CD4-positive, alpha-beta T cell (primary cell): ENCODE measurements at regions not wholly inside any gene's neighbourhood (a gene's known extent, or its start where the extent isn't known, plus 50 kb on each side); places are given as distances from the start of the nearest gene placed in this dataset.

ENCODE experiments used
- ATAC-seq: fragments of 200-7000 bp; cut with Tn5 transposase; one replicate; pipeline ENCODE4 v1.10.0; 2022; ENCODE audit warnings: mild to moderate bottlenecking; ENCODE audit not compliant: poor library complexity
- CTCF ChIA-PET: fragments of 350-600 bp; sonication (Branson Sonifier 250); formaldehyde crosslinking; loops from one replicate; lab custom pipeline; 2021; ENCODE audit warnings: antibody characterized with exemption, inconsistent platforms; lab: Charles Lee
- POLR2A ChIA-PET: fragments of 350-600 bp; sonication (Branson Sonifier 250); formaldehyde crosslinking; loops from one replicate; lab custom pipeline; 2021; ENCODE audit warnings: antibody characterized with exemption, inconsistent platforms; lab: Charles Lee
- DNase-seq, 14 experiments: peaks; one replicate each; pipeline ENCODE4 v3.0.0-alpha.2; 2013 to 2020; ENCODE audit warnings: mixed read lengths in 2 of 14
- H3K27ac ChIP-seq, 2 donors: one replicate each; pipeline versions ENCODE4 v1.5.1 to v1.7.0; 2013; ENCODE audit warnings: low read length in 2 of 2, low read depth in 1 of 2, mild to moderate bottlenecking in 1 of 2
- H3K27me3 ChIP-seq, 2 experiments: 1 replicate in 1 of 2; 2 replicates in 1 of 2; pipeline versions ENCODE4 v1.6.1 to v1.7.0; 2013; ENCODE audit warnings: low read length in 2 of 2, control low read depth in 1 of 2, mild to moderate bottlenecking in 1 of 2, moderate library complexity in 1 of 2; ENCODE audit not compliant: insufficient read depth in 2 of 2, control insufficient read depth in 1 of 2
- H3K36me3 ChIP-seq: one replicate; pipeline ENCODE4 v1.6.1; 2013; ENCODE audit warnings: low read length, control low read depth; ENCODE audit not compliant: insufficient read depth
- H3K4me1 ChIP-seq: one replicate; pipeline ENCODE4 v1.6.1; 2013; ENCODE audit warnings: low read length, control low read depth; ENCODE audit not compliant: insufficient read depth
- H3K4me3 ChIP-seq: one replicate; pipeline ENCODE4 v1.5.1; 2013; ENCODE audit warnings: mild to moderate bottlenecking, low read length, moderate library complexity
- H3K9me3 ChIP-seq, 2 experiments: 1 replicate in 1 of 2; 2 replicates in 1 of 2; pipeline versions ENCODE4 v1.6.1 to v1.7.0; 2013; ENCODE audit warnings: low read length in 2 of 2, mild to moderate bottlenecking in 2 of 2, control low read depth in 1 of 2, moderate library complexity in 1 of 2; ENCODE audit not compliant: control insufficient read depth in 1 of 2, insufficient read depth in 1 of 2
- H3K27ac Mint-ChIP-seq: one replicate; pipeline ENCODE4 v1.8.0; 2020; ENCODE audit warnings: mixed read lengths
- H3K27me3 Mint-ChIP-seq: one replicate; pipeline ENCODE4 v1.8.0; 2021; ENCODE audit warnings: mixed read lengths
- H3K36me3 Mint-ChIP-seq: one replicate; pipeline ENCODE4 v1.8.0; 2021; ENCODE audit warnings: low read depth, mixed read lengths
- H3K4me1 Mint-ChIP-seq: one replicate; pipeline ENCODE4 v1.8.0; 2021; ENCODE audit warnings: low read depth, mixed read lengths
- H3K4me3 Mint-ChIP-seq: one replicate; pipeline ENCODE4 v1.8.0; 2020; ENCODE audit warnings: mild to moderate bottlenecking, mixed read lengths
- H3K9me3 Mint-ChIP-seq: one replicate; pipeline ENCODE4 v1.8.0; 2020; ENCODE audit warnings: mixed read lengths
- CTCF ChIP-seq: fragments of 200-600 bp; IDR thresholded peaks from one replicate; pipeline ENCODE4 v1.8.0; 2022; ENCODE audit warnings: antibody characterized with exemption, mild to moderate bottlenecking
- intact Hi-C, 2 experiments: fragments of 100-400 bp; cut with DNase I in 1 of 2; cut with micrococcal nuclease in 1 of 2; formaldehyde crosslinking; loops; one replicate each; pipeline versions ENCODE4 v1.15.1 to v1.9.0; 2023 to 2025; cut with DNase I, micrococcal nuclease

- ATAC-seq: no peak
- Histone ChIP-seq H3K27me3 (no peaks in the 10 kb centered on the region), H3K27ac (no peak overlapping the region), H3K9me3 (no peaks in the 10 kb centered on the region), H3K4me1 (no peaks in the 10 kb centered on the region), H3K36me3 (no peaks in the 10 kb centered on the region), H3K4me3 (no peak overlapping the region)
- TF ChIP-seq CTCF: no peak
- peaks cover 4% of the 10 kb centered on the region for H3K27me3 Mint-ChIP-seq
- no peak overlapping the region for H3K27ac Mint-ChIP-seq
- POLR2A ChIA-PET: no interaction called here
- CTCF ChIA-PET: no interaction called here
- no peaks in the 10 kb centered on the region for H3K4me1 Mint-ChIP-seq
- H3K9me3 Mint-ChIP-seq: no peaks in the 10 kb centered on the region
- intact Hi-C loops: no loop called here
- no peaks in the 10 kb centered on the region for H3K36me3 Mint-ChIP-seq
- no peak overlapping the region for H3K4me3 Mint-ChIP-seq
- no peak for DNase-seq
Observed at GRCh38 chr11:36817336-36817965, 219.4 kb upstream of the RAG2 start.

- H3K27me3 ChIP-seq: no peaks in the 10 kb centered on the region
- H3K27ac ChIP-seq: no peak overlapping the region
- no peak overlapping the region for H3K4me3 ChIP-seq
- no peaks in the 10 kb centered on the region for H3K9me3 ChIP-seq
- Mint-ChIP-seq H3K4me1 (no peaks in the 10 kb centered on the region), H3K27me3 (no peaks in the 10 kb centered on the region), H3K4me3 (no peak overlapping the region), H3K36me3 (no peaks in the 10 kb centered on the region), H3K27ac (no peak overlapping the region), H3K9me3 (no peaks in the 10 kb centered on the region)
- no peak for TF ChIP-seq CTCF
- CTCF ChIA-PET: no interaction called here
- intact Hi-C loops: no loop called here
- DNase-seq (no peak), ATAC-seq (no peak)
- no peaks in the 10 kb centered on the region for H3K4me1 ChIP-seq
- POLR2A ChIA-PET: no interaction called here
- no peaks in the 10 kb centered on the region for H3K36me3 ChIP-seq
Observed at GRCh38 chr11:36809303-36809702, 211.3 kb upstream of the RAG2 start.

GRCh38 chr11:36807871-36808270 lies 209.8 kb upstream of the RAG2 start:
- intact Hi-C loops: no loop called here
- no peak overlapping the region for H3K4me3 ChIP-seq
- Mint-ChIP-seq H3K4me1 (no peaks in the 10 kb centered on the region), H3K4me3 (no peak overlapping the region), H3K27ac (no peak overlapping the region), H3K27me3 (no peaks in the 10 kb centered on the region), H3K36me3 (no peaks in the 10 kb centered on the region), H3K9me3 (no peaks in the 10 kb centered on the region)
- H3K36me3 ChIP-seq: no peaks in the 10 kb centered on the region
- ChIA-PET POLR2A (no interaction called here), CTCF (no interaction called here)
- H3K4me1 ChIP-seq: no peaks in the 10 kb centered on the region
- no peak for ATAC-seq
- no peak for DNase-seq
- H3K27me3 ChIP-seq: no peaks in the 10 kb centered on the region
- H3K9me3 ChIP-seq: no peaks in the 10 kb centered on the region
- H3K27ac ChIP-seq: no peak overlapping the region
- no peak for TF ChIP-seq CTCF
